GM12892 (cell line): ENCODE measurements at regions not wholly inside any gene's neighbourhood (a gene's known extent, or its start where the extent isn't known, plus 50 kb on each side); places are given as distances from the start of the nearest gene placed in this dataset.
"Not testable (repeated sequence)": the region's sequence is repeated elsewhere in the genome, so short reads cannot be mapped to it uniquely, and the experiment has no call there.

ENCODE experiments used
- DNase-seq: peaks from one replicate; pipeline ENCODE4 v3.0.0; 2011; ENCODE audit not compliant: insufficient read length
- FAIRE-seq: peaks from 2 replicates; lab custom pipeline; 2011; peaks lifted over from hg19 to GRCh38; lab: Jason Lieb, UNC
- POLR2A ChIP-seq: IDR thresholded peaks from 2 replicates; pipeline ENCODE4 v1.6.1; 2011; ENCODE audit warnings: low read depth, low read length, control low read depth
- POLR2AphosphoS5 ChIP-seq: IDR thresholded peaks from 2 replicates; pipeline ENCODE4 v1.6.1; 2011; ENCODE audit warnings: low read depth, low read length, control low read depth
- TAF1 ChIP-seq: IDR thresholded peaks from 2 replicates; pipeline ENCODE4 v1.6.1; 2011; ENCODE audit warnings: low read depth, mild to moderate bottlenecking, control low read depth, low read length, borderline replicate concordance

DNA sequence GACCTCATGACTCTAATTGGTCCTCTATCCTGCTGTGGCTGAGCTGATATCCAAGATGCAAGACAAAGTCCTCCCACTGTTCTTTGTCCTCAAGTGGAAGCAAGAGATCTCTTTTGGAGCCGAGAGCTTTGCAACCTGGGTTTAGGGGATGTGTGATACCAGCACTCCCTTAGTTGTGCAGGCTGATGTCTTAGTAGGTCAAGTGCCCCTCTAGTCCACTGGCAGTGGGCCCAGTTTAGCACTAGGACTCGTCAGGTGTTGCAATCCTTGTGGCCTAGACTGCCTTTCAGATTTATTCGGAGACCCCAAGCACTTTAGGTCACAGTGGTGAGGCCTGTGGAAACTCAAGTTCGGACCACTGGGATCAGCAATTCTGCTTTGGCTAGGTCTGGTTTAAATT, 64.0 kb downstream of the GPRASP3 start:
- FAIRE-seq: no peak
- TF ChIP-seq TAF1 (no peak), POLR2A (no peak), POLR2AphosphoS5 (no peak)
- no peak for DNase-seq

DNA sequence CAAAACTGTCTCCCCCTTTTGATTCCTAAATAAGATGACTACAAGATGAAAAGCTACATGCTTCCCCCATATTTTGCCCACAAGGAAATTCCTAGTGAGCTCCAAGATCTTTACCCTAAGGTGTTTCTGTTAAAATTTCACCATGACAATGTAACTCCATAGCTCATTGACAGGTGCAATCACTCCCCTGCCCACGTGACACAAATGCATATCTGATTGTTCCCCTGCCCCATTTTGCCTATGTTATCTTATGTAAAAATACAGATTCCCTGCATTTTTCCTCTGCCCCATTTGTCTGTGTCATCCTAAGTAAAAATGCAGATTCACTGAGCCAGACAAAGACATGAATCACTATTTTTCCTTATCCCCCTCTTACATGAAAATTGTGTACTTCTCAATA, 66.7 kb downstream of the GPRASP3 start:
- TF ChIP-seq POLR2AphosphoS5 (no peak), POLR2A (no peak), TAF1 (no peak)
- FAIRE-seq (no peak), DNase-seq (no peak)

DNA sequence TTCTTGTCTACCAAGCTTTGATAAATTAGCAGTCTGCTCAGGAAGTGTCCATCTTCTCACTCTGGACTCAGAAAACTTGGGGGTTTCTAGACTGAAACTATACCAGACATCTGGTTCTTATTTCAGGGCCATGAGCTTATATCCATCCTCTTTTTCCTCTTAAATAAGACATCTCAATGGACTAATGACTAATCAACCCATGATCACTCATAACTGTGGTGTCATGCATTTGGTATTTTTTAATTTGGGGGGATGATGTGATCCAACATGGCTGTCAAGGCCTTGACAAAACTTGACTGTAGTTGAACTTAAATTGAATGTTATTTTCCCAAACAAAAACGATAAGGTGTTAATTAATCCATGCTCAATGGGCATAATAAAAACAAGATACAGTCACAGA, 87.8 kb downstream of the GPRASP3 start:
- FAIRE-seq (no peak), DNase-seq (no peak)

DNA sequence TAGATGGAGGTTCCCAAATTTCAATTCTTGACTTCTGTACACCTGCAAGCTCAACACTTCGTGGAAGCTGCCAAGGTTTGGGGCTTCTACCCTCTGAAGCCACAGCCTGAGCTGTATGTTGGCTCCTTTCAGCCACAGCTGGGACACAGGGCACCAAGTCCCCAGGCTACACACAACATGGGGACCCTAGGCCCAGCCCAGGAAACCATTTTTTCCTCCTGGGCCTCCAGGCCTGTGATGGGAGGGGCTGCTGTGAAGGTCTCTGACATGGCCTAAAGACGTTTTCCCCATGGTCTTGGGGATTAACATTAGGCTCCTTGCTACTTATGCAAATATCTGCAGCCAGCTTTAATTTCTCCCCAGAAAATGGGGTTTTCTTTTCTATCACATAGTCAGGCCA, 97.7 kb downstream of the GPRASP3 start:
- not testable (repeated sequence) for DNase-seq, FAIRE-seq

More for the DNA sequence above, 87.8 kb downstream of the GPRASP3 start:
- TF ChIP-seq TAF1: no peak
- no peak for TF ChIP-seq POLR2AphosphoS5
- TF ChIP-seq POLR2A: no peak

DNA sequence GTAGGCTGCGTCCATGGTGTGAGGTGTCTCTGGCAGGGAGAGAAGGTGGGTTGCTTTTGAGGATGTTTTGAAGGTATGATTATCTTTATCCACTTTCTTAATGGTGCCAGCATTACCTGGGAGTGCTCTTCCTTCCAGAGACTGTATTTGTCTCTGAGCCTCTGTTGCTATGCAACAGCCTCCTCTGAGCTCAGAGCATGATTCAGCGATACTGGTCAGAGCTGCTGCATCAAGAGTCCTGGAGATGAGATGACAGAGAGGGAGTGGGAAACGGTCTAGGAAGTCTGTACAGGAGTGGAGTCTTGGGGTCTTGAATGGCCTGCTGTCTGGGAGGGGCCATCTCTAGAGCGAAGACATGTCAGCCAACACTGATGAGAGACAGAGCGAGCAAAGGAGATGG, 104.4 kb upstream of the RAB40AL start:
- no peak for DNase-seq
- FAIRE-seq: no peak
- no peak for TF ChIP-seq POLR2A
- TF ChIP-seq TAF1: no peak
- TF ChIP-seq POLR2AphosphoS5: no peak

DNA sequence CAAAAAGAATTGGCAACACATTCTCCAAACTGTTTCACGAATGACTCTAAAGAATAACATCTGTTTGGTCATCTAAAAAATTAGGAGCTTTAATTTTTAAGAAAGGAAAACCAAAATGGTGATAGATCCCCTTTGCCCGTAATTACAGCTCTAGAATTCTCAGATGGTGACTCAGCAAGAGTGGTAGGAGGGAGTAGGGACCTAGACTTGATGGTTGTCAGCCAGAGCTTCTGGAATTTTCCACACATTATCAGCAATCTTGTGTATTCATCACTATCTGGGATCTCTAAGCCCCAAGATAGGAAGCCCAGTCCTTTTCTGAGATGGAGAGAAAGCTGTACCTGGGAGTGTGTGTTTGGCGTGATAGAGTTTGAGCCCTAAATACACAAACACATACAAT, 103.9 kb upstream of the RAB40AL start:
- FAIRE-seq (no peak), DNase-seq (no peak)
- TF ChIP-seq POLR2AphosphoS5 (no peak), POLR2A (no peak), TAF1 (no peak)

DNA sequence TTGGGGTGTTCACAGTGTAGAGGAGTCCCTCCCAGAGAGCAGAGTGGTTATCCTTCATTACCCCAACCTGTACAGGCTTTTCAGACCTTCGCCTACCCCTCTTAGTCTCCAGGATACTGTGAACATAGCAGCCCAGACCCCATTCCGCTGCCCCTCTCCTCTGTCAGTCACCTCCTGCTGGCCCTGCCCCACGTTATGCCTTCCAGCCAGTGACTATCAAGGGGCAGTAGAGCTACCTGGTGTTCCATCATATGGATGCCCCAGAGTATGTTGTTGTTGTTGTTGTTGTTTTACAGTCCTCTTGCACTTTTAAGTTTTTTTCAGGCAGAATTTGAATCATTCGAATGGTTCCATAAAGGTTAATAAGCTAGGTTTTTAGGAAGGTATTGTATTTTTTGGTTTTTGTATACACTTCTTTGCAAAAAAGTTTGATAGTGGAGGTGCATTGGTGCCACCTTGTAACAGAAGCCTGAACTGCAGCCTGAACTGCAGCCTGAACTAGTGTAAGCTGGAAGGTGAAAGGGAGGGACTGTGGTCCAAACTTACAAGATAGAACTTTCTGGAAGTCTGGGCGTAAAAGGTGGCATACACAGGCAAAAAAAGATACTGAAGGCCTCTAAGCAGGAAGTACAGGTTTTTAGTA, 101.4 kb upstream of the RAB40AL start:
- TF ChIP-seq TAF1: no peak
- no peak for TF ChIP-seq POLR2A
- TF ChIP-seq POLR2AphosphoS5: no peak
- FAIRE-seq (peak; percentile 89), DNase-seq (no peak)

DNA sequence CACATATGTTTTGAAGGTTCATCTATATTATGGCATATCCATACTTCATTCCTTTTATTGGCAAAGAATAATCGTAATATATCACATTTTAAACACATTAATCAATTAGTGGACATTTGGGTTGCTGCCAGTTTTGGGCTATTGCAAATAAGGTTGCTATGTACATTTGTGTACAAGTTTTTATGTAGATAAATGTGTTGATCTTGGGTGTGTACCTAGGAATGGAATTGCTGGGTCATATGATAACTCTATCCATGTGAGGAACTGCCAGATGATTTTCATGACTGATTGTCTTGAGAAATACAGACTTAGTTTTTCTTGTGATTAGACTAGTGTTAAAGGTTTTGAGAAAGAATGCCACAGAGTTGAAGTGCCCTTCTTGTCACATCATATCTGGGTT, 99.2 kb upstream of the RAB40AL start:
- TF ChIP-seq POLR2AphosphoS5 (no peak), POLR2A (no peak), TAF1 (no peak)
- no peak for FAIRE-seq
- DNase-seq: no peak

DNA sequence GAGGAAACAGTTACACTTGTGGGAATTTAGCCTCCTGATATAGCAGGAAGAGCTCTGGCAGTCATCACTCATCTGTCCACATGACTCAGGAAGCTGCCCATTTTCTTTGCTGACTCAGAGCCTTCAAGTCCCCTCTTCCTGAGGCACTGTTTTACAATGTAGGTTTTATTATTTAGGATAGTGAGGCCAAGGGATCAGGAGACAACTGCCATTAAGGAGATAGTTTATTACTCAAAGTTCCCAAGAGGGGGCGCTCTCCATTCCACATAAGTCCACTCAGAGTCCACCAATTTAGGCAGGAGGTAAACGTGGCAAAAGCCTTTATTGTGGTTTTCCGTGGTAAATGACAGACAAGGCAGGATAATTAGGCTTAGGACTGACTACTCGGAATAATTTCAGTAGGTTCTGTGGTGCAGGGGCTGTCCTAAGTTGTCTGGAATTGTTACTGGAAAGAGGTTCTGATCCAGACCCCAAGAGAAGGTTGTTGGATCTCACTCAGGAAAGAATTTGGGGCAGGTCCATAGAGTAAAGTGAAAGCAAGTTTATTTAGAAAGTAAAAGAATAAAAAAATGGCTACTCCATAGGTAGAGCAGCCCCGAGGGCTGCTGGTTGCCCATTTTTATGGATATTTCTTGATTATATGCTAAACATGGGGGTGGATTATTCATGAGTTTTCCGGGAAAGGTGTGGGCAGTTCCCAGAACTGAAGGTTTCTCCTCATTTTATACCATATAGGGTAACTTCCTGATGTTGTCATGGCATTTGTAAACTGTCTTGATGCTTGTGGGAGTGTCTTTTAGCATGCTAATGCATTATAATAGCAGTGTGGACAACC, 96.0 kb upstream of the RAB40AL start:
- FAIRE-seq: no peak
- no peak for DNase-seq
- TF ChIP-seq TAF1 (no peak), POLR2AphosphoS5 (no peak), POLR2A (no peak)

DNA sequence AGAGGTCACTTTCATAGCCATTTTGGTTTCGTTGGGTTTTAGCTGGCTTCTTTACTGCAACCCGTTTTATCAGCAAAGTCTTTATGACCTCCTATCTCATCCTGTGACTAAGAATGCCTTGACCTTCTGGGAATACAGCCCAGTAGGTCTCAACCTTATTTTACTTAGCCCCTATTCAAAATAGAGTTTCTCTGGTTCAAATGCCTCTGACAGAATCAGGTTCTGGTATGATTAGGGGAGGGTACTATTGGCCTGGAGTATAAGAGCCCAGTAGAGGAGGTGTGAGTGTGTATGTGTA, 95.4 kb upstream of the RAB40AL start:
- no peak for TF ChIP-seq TAF1
- no peak for TF ChIP-seq POLR2AphosphoS5
- no peak for TF ChIP-seq POLR2A
- FAIRE-seq: no peak
- no peak for DNase-seq

DNA sequence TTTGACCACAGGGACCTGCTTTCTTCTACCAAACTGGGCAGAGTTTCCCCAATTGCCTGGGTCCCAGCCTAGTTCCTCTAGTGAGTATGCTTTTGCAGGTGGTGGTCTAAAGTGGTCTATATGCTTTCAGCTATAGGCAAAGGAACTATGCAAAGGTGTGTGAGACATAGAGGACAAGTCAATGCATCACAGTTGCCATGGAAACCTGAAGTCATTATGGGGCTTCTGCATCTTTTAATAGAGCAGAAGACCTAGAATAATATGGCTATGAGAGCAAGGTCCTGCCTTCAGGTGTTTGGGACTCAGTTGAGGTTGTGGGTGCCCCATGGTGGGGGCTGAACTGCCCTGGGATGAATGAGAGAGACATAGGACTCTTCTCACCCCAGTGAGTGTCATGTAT, 92.1 kb upstream of the RAB40AL start:
- DNase-seq: no peak
- FAIRE-seq: no peak
- TF ChIP-seq POLR2A (no peak), TAF1 (no peak), POLR2AphosphoS5 (no peak)

DNA sequence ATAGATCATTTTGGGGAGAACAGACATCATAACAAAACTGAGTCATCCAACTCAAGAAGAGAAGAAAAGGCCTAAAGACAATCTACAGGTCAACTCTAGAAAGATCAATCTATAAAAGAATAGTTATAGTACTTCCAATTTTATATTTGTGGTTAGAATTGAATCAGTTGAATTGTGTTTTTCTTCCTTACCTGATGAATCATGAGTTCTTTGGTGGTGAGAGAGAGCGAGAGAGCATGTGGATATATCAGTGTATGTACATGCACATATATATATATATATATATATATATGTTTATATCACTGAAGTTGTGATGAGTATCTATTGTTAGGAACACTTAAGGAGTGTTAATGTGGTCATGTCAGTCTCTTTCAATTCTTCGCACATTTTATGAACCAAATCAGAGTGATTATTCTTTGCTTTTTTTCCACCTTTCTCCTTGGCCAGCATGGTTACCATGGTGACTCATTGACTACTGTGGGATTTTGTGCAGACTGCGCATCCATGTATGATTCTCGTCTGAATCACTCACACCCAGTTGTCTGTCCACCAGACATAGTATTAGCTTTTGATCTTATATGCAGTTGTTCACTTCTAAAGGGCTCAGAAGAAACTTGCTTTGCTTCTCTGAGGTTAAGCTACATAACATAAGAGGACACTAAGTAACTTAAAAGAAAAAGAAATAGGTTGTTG, 90.4 kb upstream of the RAB40AL start:
- peak; percentile 63 for FAIRE-seq
- DNase-seq: no peak
- no peak for TF ChIP-seq POLR2AphosphoS5
- no peak for TF ChIP-seq POLR2A
- TF ChIP-seq TAF1: no peak
